Nephron (organoid): ENCODE measurements at regions not wholly inside any gene's neighbourhood (a gene's known extent, or its start where the extent isn't known, plus 50 kb on each side); places are given as distances from the start of the nearest gene placed in this dataset.
"Not testable (repeated sequence)": the region's sequence is repeated elsewhere in the genome, so short reads cannot be mapped to it uniquely, and the experiment has no call there.

Experiments used
- H3K27ac Mint-ChIP-seq, 3 experiments: 2 replicates each; pipeline ENCODE4 v1.8.0; 2020; ENCODE audit warnings: mixed read lengths in 3 of 3, mild to moderate bottlenecking in 2 of 3, moderate library complexity in 1 of 3
- H3K27me3 Mint-ChIP-seq: 2 replicates; pipeline ENCODE4 v1.8.0; 2021; ENCODE audit warnings: low read depth, mild to moderate bottlenecking, moderate library complexity, mixed read lengths
- H3K36me3 Mint-ChIP-seq: 2 replicates; pipeline ENCODE4 v1.8.0; 2020; ENCODE audit warnings: low read depth, mixed read lengths
- H3K4me1 Mint-ChIP-seq: 2 replicates; pipeline ENCODE4 v1.8.0; 2020; ENCODE audit warnings: mixed read lengths
- H3K4me3 Mint-ChIP-seq, 3 experiments: 2 replicates each; pipeline ENCODE4 v1.8.0; 2020; ENCODE audit warnings: mild to moderate bottlenecking in 3 of 3, mixed read lengths in 3 of 3, moderate library complexity in 2 of 3
- H3K9me3 Mint-ChIP-seq: 2 replicates; pipeline ENCODE4 v1.8.0; 2020; ENCODE audit warnings: mixed read lengths
- TF ChIP-seq, protein P1 (sequence below), 3 experiments: fragments of 200-600 bp; sonication (generic); IDR thresholded peaks; one replicate each; pipeline ENCODE4 v1.5.0; 2021; ENCODE audit warnings: antibody characterized with exemption in 3 of 3; ENCODE audit not compliant: unreplicated experiment in 3 of 3

DNA sequence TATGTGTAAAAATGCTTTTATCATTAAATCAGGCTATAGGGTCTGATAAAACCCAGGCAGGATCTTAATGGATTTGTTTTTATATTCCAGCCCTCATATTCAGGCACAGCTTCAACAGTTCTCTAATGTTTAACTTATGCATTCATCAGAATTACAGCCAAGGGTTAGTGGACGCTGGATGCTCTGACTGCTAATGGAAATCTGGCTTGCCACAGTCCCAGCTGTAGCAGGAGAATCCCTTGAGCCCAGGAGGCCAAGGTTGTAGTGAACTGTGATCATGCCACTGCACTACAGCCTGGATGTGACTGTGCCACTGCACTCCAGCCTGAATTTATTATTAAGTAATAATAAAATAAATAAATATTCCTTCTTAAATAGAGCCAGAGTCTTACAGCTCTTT is 98.0 kb downstream of the SLC25A46 start:
- TF ChIP-seq, protein P1, sequence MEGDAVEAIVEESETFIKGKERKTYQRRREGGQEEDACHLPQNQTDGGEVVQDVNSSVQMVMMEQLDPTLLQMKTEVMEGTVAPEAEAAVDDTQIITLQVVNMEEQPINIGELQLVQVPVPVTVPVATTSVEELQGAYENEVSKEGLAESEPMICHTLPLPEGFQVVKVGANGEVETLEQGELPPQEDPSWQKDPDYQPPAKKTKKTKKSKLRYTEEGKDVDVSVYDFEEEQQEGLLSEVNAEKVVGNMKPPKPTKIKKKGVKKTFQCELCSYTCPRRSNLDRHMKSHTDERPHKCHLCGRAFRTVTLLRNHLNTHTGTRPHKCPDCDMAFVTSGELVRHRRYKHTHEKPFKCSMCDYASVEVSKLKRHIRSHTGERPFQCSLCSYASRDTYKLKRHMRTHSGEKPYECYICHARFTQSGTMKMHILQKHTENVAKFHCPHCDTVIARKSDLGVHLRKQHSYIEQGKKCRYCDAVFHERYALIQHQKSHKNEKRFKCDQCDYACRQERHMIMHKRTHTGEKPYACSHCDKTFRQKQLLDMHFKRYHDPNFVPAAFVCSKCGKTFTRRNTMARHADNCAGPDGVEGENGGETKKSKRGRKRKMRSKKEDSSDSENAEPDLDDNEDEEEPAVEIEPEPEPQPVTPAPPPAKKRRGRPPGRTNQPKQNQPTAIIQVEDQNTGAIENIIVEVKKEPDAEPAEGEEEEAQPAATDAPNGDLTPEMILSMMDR (IDR thresholded peaks at IDR 0.05; ENCODE audit: unreplicated experiment in 3 of 3): no peak
- Mint-ChIP-seq H3K36me3 (no peaks in the 10 kb centered on the region), H3K27ac (no peak overlapping the region), H3K9me3 (peaks cover 4% of the 10 kb centered on the region), H3K4me3 (no peak overlapping the region), H3K27me3 (peaks cover 4% of the 10 kb centered on the region), H3K4me1 (peaks cover 5% of the 10 kb centered on the region)

DNA sequence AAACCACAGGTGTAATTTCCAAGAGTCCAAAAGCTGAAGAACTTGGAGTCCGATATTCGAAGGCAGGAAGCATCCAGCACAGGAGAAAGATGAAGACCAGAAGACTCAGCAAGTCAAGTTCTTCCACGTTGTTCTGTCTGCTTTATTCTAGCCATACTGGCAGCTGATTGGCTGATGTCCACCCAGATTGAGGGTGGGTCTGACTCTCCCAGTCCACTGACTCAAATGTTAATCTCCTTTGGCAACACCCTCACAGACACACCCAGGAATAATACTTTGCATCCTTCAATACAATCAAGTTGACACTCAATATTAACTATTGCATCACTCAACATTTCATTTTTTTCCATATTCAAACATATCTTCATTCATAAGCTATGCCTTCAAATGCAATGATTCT is 99.5 kb downstream of the SLC25A46 start:
- H3K4me3 Mint-ChIP-seq, H3K36me3 Mint-ChIP-seq, H3K27me3 Mint-ChIP-seq, H3K27ac Mint-ChIP-seq, H3K9me3 Mint-ChIP-seq, H3K4me1 Mint-ChIP-seq: not testable (repeated sequence)

DNA sequence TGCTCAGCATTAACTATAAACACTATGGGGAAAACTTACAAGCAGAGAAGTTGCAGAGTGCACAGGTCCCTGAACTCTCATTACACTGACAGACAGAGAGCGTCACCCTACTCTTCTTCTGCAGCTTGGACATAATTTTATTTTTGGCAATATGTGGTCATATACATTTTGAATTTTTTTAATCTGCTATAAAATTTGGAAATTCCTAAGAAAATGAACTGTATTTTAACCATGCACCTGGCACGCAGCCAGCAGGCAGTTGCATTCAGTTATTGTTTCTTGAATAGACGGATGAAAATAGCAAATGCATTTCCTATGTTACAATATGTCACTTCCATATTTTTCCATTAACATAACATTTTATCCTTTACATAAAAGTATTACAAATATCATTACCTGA is 100.2 kb downstream of the SLC25A46 start:
- peaks cover 4% of the 10 kb centered on the region for H3K27me3 Mint-ChIP-seq
- H3K4me3 Mint-ChIP-seq: no peak overlapping the region
- H3K27ac Mint-ChIP-seq: no peak overlapping the region
- no peaks in the 10 kb centered on the region for H3K36me3 Mint-ChIP-seq
- peaks cover 4% of the 10 kb centered on the region for H3K9me3 Mint-ChIP-seq
- peaks cover 5% of the 10 kb centered on the region for H3K4me1 Mint-ChIP-seq
- TF ChIP-seq, protein P1 (IDR thresholded peaks at IDR 0.05; ENCODE audit: unreplicated experiment in 3 of 3): no peak

DNA sequence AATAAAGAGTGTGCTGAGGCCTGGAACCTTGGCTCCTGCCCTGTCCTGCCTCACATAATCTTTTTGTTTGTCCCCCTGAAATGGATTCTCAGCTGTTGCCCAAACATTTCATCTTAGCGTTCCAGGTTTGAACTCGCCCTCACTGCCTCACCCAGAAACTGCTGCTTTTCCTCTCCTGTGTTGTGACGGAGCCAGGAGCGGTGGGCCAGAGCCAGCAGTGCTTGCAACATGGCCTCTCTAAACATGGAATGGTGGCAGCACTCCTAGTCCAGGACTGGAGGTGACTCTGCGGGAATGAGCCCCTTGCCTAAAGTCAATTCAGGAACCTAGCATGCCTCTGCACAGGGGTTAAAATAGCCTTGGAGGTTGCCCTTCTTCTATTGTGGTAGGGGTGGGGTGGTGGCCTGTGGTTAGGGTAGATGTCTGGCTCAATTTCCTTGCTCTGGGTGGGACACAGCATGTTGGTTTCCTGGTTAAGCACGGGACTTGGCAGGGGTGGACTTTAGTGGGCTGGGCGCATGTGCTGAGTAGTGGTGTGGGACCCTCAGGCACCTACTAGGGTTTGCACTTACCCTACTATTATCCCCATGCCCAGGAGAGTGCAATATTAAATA is 101.6 kb downstream of the SLC25A46 start:
- TF ChIP-seq, protein P1 (IDR thresholded peaks at IDR 0.05; ENCODE audit: unreplicated experiment in 3 of 3): no peak
- Mint-ChIP-seq H3K27me3 (peaks cover 4% of the 10 kb centered on the region), H3K4me1 (peaks cover 5% of the 10 kb centered on the region), H3K27ac (no peak overlapping the region), H3K36me3 (no peaks in the 10 kb centered on the region), H3K9me3 (peaks cover 4% of the 10 kb centered on the region), H3K4me3 (no peak overlapping the region)

DNA sequence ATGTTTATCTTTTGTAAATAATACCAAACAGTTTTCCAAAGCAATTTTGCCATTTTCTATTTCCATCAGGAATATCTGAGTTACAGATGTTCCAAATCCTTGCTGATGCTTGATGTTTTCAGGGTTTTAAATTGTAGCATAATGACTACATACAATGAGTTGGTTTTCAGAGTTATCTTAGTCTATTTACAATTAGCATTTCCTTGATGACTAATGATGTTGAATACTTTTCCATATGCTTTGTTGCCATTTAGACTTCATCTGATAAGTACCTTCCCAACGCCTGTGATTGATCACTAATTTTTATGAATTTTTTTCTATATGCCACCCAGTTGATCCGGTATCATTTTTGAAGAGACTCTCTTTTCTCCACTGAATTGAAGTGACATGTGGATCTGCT is 102.3 kb downstream of the SLC25A46 start:
- H3K9me3 Mint-ChIP-seq: no peaks in the 10 kb centered on the region
- H3K36me3 Mint-ChIP-seq: no peaks in the 10 kb centered on the region
- H3K4me3 Mint-ChIP-seq: no peak overlapping the region
- no peak overlapping the region for H3K27ac Mint-ChIP-seq
- TF ChIP-seq, protein P1 (IDR thresholded peaks at IDR 0.05; ENCODE audit: unreplicated experiment in 3 of 3): no peak
- H3K27me3 Mint-ChIP-seq: peaks cover 4% of the 10 kb centered on the region
- peaks cover 5% of the 10 kb centered on the region for H3K4me1 Mint-ChIP-seq

DNA sequence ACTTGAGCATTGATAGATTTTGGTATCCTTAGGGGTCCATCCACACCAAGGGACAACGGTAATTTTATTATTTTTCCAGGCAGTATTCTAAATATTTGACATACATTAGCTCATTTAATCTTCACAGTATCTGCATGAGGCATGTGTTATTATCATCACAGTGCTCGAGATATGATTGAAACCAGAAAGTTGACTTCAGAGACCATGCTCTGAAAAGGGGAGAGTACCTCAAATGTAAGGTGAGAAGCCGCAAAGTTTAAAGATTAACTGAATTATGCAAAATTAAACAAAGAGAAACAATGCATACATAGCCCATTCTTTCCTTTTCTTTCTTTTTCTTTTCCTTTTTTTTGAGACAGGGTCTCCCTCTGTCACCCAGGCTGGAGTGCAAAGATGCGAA is 104.1 kb downstream of the SLC25A46 start:
- Mint-ChIP-seq H3K36me3 (no peaks in the 10 kb centered on the region), H3K4me1 (peaks cover 5% of the 10 kb centered on the region), H3K9me3 (no peaks in the 10 kb centered on the region), H3K27me3 (peaks cover 4% of the 10 kb centered on the region), H3K4me3 (no peak overlapping the region), H3K27ac (no peak overlapping the region)
- TF ChIP-seq, protein P1 (IDR thresholded peaks at IDR 0.05; ENCODE audit: unreplicated experiment in 3 of 3): no peak
